NOMO-1 (cell line): ENCODE measurements at regions not wholly inside any gene's neighbourhood (a gene's known extent, or its start where the extent isn't known, plus 50 kb on each side); places are given as distances from the start of the nearest gene placed in this dataset.
"Not testable (repeated sequence)": the region's sequence is repeated elsewhere in the genome, so short reads cannot be mapped to it uniquely, and the experiment has no call there.

Source experiments
- DNase-seq, 2 experiments: peaks; one replicate each; lab custom pipeline; 2025; ENCODE audit not compliant: unreplicated experiment in 2 of 2; lab: John Stamatoyannopoulos, UW

- no peak for DNase-seq
These were observed 655.0 kb upstream of the ADARB2 start for GRCh38 chr10:2392145-2392812.

- no peak for DNase-seq
These were observed 650.3 kb upstream of the ADARB2 start for GRCh38 chr10:2387672-2388071.

- no peak for DNase-seq
These were observed 649.9 kb upstream of the ADARB2 start for GRCh38 chr10:2387261-2387660.

DNA sequence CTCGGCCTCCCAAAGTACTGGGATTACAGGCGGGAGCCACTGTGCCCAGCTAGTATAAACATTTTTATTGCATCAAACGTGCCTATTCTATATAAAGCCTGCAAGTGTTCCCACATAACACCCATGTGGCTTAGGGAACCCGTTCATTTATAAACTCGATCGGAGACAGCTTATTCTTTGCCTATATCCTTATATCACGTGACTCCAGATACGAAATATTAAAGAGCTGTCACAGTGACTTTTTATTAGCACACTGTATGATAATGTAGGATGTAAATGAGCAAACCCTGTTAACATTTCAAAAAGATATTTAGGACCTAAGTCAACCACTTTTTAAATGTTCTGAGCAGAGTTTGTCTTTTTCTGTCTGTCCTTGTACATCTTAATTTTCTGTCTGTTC, 642.9 kb upstream of the ADARB2 start:
- DNase-seq, result no peak

DNA sequence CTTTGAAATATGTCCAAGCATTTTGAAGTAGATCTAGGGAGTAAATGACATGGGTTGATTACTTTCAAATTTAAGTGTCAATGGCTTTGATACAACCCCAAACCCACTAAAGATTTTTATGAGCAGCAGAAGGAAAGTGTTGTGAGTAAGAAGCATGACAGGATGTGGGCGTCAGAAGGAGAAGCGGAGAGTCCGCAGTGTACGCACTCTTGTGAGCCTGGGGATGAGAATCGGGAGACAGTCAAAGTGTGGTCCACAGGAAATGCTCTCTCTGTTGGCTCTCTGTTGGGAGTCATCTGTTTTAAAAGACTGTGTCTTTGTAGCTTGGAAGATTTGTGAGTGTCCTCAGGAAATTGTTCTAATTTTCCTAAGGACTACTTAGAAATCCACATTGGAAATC, 629.8 kb upstream of the ADARB2 start:
- DNase-seq, result no peak

GRCh38 chr10:2366264-2366931, 629.1 kb upstream of the ADARB2 start:
- no peak for DNase-seq

GRCh38 chr10:2362331-2362730, 625.0 kb upstream of the ADARB2 start:
- no peak for DNase-seq

DNA sequence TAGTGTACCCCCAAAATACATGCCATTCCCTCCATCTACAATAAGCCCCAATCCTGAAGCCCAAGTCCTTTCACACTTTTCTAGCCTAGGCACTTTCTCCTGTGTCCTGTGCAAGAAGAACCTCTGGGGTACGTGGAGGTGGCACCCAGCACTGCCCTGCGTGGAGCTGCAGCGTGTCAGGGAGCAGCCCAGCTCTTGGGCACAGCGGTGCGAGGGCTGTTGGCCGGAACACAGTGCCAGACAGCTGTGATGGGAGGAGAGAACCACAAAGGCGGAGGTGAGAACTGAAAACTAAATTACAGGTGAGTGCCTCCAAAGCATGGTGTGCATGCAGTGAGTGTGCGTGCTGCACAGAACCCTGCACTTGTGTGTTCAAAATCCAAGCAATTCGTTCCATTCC, 621.3 kb upstream of the ADARB2 start:
- DNase-seq, result no peak

DNA sequence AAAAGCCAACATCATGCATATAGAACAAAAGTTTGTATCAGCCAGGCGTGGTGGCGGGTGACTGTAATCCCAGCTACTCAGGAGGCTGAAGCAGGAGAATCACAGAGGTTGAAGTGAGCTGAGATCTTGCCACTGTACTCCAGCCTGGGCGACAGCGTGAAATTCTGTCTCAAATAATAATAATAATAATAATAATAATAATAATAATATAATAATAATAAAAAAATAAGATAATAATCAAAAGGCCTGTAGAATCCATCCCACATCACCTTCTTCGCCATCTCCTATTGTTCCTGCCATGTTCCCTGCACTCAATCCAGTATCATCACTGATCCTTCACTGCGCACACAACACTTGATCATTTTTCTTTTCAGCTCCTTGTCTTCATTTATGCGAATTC, 619.3 kb upstream of the ADARB2 start:
- no peak for DNase-seq

- DNase-seq, result no peak
These were observed 614.2 kb upstream of the ADARB2 start for GRCh38 chr10:2351566-2351965.

DNA sequence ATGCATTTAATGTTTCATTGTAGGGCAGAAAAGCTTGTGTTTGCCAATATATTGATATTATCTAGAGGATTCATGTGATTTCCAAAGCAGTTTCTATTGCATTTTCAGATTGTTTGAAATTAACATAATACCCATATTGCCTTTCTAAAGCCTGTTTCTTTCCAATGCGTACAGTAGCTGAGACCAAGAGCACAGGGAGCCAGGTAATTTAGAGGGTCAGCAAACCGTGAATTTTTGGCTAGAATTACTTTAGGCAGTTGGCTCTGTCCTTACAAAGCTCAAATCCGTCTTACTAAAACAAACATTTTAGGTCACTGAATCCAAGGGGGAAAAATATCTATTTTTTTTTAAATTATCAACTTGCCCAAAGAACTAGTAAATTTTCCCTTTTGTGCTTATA, 604.9 kb upstream of the ADARB2 start:
- no peak for DNase-seq

- no peak for DNase-seq
These were observed 603.7 kb upstream of the ADARB2 start for GRCh38 chr10:2340831-2341647.

DNA sequence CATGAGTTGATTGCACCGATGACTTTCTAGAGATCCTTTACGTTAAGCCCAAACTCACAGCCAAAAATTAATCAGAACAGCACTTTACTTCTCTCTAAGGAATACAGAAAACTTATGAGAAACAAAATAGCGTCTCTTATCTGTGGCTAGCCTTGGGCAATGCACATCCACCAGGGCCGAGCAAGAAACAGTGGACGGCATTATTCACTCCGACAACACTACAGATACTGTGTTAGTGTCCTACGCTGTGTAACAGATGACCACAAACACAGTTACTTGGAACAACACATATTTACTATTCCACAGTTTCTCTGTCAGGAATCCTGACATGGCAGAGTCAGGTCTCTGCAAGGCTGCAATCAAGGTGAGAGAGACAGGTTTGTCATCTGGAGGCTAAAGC, 598.3 kb upstream of the ADARB2 start:
- no peak for DNase-seq

- DNase-seq, result no peak
These were observed 597.2 kb upstream of the ADARB2 start for GRCh38 chr10:2334575-2334974.

GRCh38 chr10:2329082-2329481, 591.8 kb upstream of the ADARB2 start:
- DNase-seq, result no peak

DNA sequence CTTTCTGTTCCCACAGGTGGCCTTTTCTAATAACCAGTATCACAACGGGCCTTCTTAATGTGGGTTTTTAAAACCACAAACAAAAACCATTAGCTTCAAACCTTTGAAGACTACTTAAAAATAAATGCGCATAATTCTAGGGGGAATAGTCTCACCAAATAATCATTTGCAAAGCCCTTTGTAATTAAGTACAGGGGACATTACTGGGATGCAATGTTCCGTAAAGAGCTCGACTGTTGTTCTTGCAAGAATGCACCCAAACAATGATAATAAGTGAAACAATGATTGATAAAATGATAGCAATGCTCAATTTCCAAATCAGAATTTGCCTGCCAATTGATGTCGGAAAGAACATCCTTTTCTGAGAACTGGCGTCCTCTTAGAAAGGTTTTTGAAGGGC, 589.1 kb upstream of the ADARB2 start:
- DNase-seq, result no peak

- not testable (repeated sequence) for DNase-seq
These were observed 577.7 kb upstream of the ADARB2 start for GRCh38 chr10:2315045-2315485.

DNA sequence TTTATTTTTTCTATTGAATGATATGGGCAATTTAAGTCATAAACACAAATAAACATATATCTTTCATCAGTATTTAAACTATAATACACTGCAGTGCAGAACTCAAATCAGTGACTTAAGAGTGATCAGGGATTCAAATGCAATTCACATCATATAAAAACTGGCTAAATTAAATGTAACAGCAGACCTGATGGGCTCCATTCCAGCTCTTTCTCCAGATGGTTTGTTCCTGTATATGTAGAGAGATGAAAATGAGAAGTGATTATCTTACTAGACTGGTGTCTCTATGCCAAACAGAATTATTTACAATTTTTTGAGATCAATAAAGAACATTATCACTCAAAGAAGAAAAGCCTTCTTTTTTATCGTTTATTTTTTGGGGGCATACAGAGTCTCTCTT, 568.8 kb upstream of the ADARB2 start:
- no peak for DNase-seq

DNA sequence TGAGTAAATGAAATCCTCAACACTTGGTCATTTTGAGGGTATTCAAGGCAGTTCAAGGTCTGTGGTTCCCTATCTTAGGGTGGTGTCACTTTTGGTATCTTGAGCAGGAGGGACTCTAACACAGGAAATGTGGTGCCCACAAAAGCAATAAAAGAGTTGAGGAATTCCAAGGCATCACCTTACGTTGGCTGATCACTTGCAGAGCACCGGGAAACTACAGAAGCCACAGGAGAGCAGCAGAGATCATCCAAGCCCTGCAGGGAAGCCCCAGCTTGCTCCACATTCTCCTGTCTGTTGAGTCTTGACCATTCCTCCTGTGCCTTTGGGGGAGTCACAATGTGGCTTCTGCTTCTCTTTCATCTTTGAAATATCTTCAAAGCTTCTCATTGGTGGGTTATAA, 565.8 kb upstream of the ADARB2 start:
- DNase-seq, result no peak

DNA sequence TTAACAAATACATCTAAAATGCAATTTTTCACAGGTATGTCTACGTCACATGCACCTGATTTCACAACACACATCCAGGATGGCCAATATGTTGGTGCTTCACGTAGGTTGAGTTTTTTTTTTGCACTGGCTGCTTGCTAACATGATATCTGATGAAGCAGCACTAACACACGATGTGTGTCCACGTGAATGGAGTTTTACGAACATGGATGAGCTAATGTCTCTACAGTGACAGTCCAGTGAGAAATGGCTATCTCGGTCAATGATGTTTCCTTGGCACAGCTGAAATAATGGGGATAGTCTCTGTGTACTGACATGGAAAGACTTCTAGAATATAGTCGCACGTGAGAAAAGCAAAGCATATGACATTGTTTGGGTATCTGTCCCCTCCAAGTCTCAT, 563.9 kb upstream of the ADARB2 start:
- DNase-seq, result no peak

GRCh38 chr10:2300231-2300630, 562.9 kb upstream of the ADARB2 start:
- no peak for DNase-seq
